ENCODE measurements at regions not wholly inside any gene's neighbourhood (a gene's known extent, or its start where the extent isn't known, plus 50 kb on each side); places are given as distances from the start of the nearest gene placed in this dataset.

GRCh38 chr15:60121845-60122244 is 117.7 kb downstream of the FOXB1 start:
- DNase-seq (ENCODE audit: low read depth, low spot score), result no peak
- no peaks in the 10 kb centered on the region for H3K9me2 ChIP-seq (ENCODE audit: insufficient read depth)
- BruUV-seq (replicated peaks), result no TSS peak
- H3K27me3 ChIP-seq (ENCODE audit: insufficient read depth, low read length), result peaks cover 40% of the 10 kb centered on the region; the same call in 1 of the 2 replicates
- H2AFZ ChIP-seq (ENCODE audit: low read depth, low read length, poor library complexity, severe bottlenecking), result no peak overlapping the region
- no peak overlapping the region for H3K9ac ChIP-seq (ENCODE audit: low read length)
- TF ChIP-seq ZFX (IDR thresholded peaks at IDR 0.05), result no peak
- intact Hi-C loops (cut with micrococcal nuclease), result no loop called here
- ChIA-PET POLR2A (no interaction called here), RAD21 (ENCODE audit: low non-redundant PET in 1 of 2, low total read pairs in 2 of 2, uncharacterized antibody in 2 of 2, unreplicated experiment in 2 of 2) (no interaction called here), CTCF (no interaction called here)
- no peak for ATAC-seq
- no peaks in the 10 kb centered on the region for H3K4me1 ChIP-seq (ENCODE audit: control insufficient read depth in 1 of 2, insufficient read depth in 2 of 2, low read length in 2 of 2)
- H3K79me2 ChIP-seq (ENCODE audit: insufficient read depth, low read length), result no peaks in the 10 kb centered on the region
- H3K9me3 ChIP-seq (ENCODE audit: control insufficient read depth in 1 of 2, insufficient read depth in 1 of 2, low read depth in 1 of 2, low read length in 2 of 2), result no peaks in the 10 kb centered on the region
- H3K36me3 ChIP-seq (ENCODE audit: control insufficient read depth in 1 of 2, insufficient read depth in 2 of 2, low read length in 2 of 2), result no peaks in the 10 kb centered on the region
- H3K4me3 ChIP-seq (replicated peaks in 1 of 2; ENCODE audit: low read depth in 1 of 2, low read length in 2 of 2), result no peak overlapping the region
- H3K4me2 ChIP-seq (ENCODE audit: low read length), result no peak overlapping the region
- H3K27ac ChIP-seq (ENCODE audit: low read depth, low read length), result no peak overlapping the region
- H4K20me1 ChIP-seq (ENCODE audit: insufficient read depth), result no peaks in the 10 kb centered on the region

GRCh38 chr15:60122691-60123090 is 118.6 kb downstream of the FOXB1 start:
- Histone ChIP-seq H3K79me2 (ENCODE audit: insufficient read depth, low read length) (no peaks in the 10 kb centered on the region), H3K36me3 (ENCODE audit: control insufficient read depth in 1 of 2, insufficient read depth in 2 of 2, low read length in 2 of 2) (no peaks in the 10 kb centered on the region), H3K27me3 (ENCODE audit: insufficient read depth, low read length) (peaks cover 44% of the 10 kb centered on the region; the same call in 1 of the 2 replicates), H2AFZ (ENCODE audit: low read depth, low read length, poor library complexity, severe bottlenecking) (no peak overlapping the region), H3K9me2 (ENCODE audit: insufficient read depth) (no peaks in the 10 kb centered on the region), H3K9ac (ENCODE audit: low read length) (no peak overlapping the region), H3K9me3 (ENCODE audit: control insufficient read depth in 1 of 2, insufficient read depth in 1 of 2, low read depth in 1 of 2, low read length in 2 of 2) (no peaks in the 10 kb centered on the region), H3K4me2 (ENCODE audit: low read length) (no peak overlapping the region), H3K27ac (ENCODE audit: low read depth, low read length) (no peak overlapping the region), H3K4me1 (ENCODE audit: control insufficient read depth in 1 of 2, insufficient read depth in 2 of 2, low read length in 2 of 2) (no peaks in the 10 kb centered on the region), H4K20me1 (ENCODE audit: insufficient read depth) (no peaks in the 10 kb centered on the region), H3K4me3 (replicated peaks in 1 of 2; ENCODE audit: low read depth in 1 of 2, low read length in 2 of 2) (no peak overlapping the region)
- no peak for TF ChIP-seq CTCF (IDR thresholded peaks at IDR 0.05 in 2 of 3, conservative IDR thresholded peaks at IDR 0.05 in 1 of 3; ENCODE audit: borderline replicate concordance in 1 of 3, insufficient read depth in 1 of 3, low read depth in 2 of 3, low read length in 2 of 3)
- CTCF ChIA-PET, result no interaction called here
- POLR2A ChIA-PET, result no interaction called here
- BruUV-seq (replicated peaks), result no TSS peak
- ATAC-seq (no peak), DNase-seq (ENCODE audit: low read depth, low spot score) (no peak)
- intact Hi-C loops (cut with micrococcal nuclease), result no loop called here
- RAD21 ChIA-PET (ENCODE audit: low non-redundant PET in 1 of 2, low total read pairs in 2 of 2, uncharacterized antibody in 2 of 2, unreplicated experiment in 2 of 2), result no interaction called here

All from HCT116 (cell line).